ENCODE measurements at regions not wholly inside any gene's neighbourhood (a gene's known extent, or its start where the extent isn't known, plus 50 kb on each side); places are given as distances from the start of the nearest gene placed in this dataset.

- no peak overlapping the region for H3K4me3 ChIP-seq
- no peaks in the 10 kb centered on the region for H3K79me2 ChIP-seq (ENCODE audit: low read depth)
- no peak for DNase-seq
- intact Hi-C loops (cut with micrococcal nuclease; ENCODE audit: unreplicated experiment): no loop called here
- no peaks in the 10 kb centered on the region for H3K9me2 ChIP-seq (ENCODE audit: insufficient read depth)
- no peaks in the 10 kb centered on the region for H4K20me1 ChIP-seq (ENCODE audit: insufficient read depth)
- H3K36me3 ChIP-seq (ENCODE audit: low read depth): no peaks in the 10 kb centered on the region
- no TSS peak for BruUV-seq (replicated peaks)
- H3K27me3 ChIP-seq (ENCODE audit: insufficient read depth, low read depth): no peaks in the 10 kb centered on the region
- no peak overlapping the region for H3K27ac ChIP-seq
- CTCF ChIA-PET: no interaction called here
- no peak overlapping the region for H3K4me2 ChIP-seq
- no peaks in the 10 kb centered on the region for H3K4me1 ChIP-seq (replicated peaks; ENCODE audit: insufficient read depth)
- TF ChIP-seq EZH2 (IDR thresholded peaks at IDR 0.05; ENCODE audit: low read depth) (no peak), CTCF (conservative IDR thresholded peaks at IDR 0.05) (no peak)
- no peak overlapping the region for H2AFZ ChIP-seq
- POLR2A ChIA-PET (ENCODE audit: unreplicated experiment): interaction anchor here (0.5 to 0.7 kb wide), 2 partner anchors 133 to 358 kb away, joined by 4 to 6 read pairs; no protein-coding TSS in a partner anchor
- no peaks in the 10 kb centered on the region for H3K9me3 ChIP-seq (ENCODE audit: insufficient read depth, low read depth)
- H3F3A ChIP-seq (ENCODE audit: insufficient read depth, low read depth): no peaks in the 10 kb centered on the region
Observed at GRCh38 chr1:178572604-178573003, 59.7 kb downstream of the TEX35 start.

- Histone ChIP-seq H2AFZ (no peak overlapping the region), H3F3A (ENCODE audit: insufficient read depth, low read depth) (no peaks in the 10 kb centered on the region), H3K79me2 (ENCODE audit: low read depth) (no peaks in the 10 kb centered on the region), H3K27ac (no peak overlapping the region), H3K27me3 (ENCODE audit: insufficient read depth, low read depth) (no peaks in the 10 kb centered on the region), H3K4me2 (no peak overlapping the region), H3K36me3 (ENCODE audit: low read depth) (no peaks in the 10 kb centered on the region), H3K4me1 (replicated peaks; ENCODE audit: insufficient read depth) (no peaks in the 10 kb centered on the region), H4K20me1 (ENCODE audit: insufficient read depth) (no peaks in the 10 kb centered on the region), H3K4me3 (no peak overlapping the region), H3K9me3 (ENCODE audit: insufficient read depth, low read depth) (no peaks in the 10 kb centered on the region), H3K9me2 (ENCODE audit: insufficient read depth) (no peaks in the 10 kb centered on the region)
- DNase-seq: no peak
- POLR2A ChIA-PET (ENCODE audit: unreplicated experiment): no interaction called here
- intact Hi-C loops (cut with micrococcal nuclease; ENCODE audit: unreplicated experiment): no loop called here
- TF ChIP-seq CTCF (conservative IDR thresholded peaks at IDR 0.05): no peak
- no peak for TF ChIP-seq EZH2 (IDR thresholded peaks at IDR 0.05; ENCODE audit: low read depth)
- BruUV-seq (replicated peaks): no TSS peak
- CTCF ChIA-PET: no interaction called here
Observed at GRCh38 chr1:178573330-178573729, 60.4 kb downstream of the TEX35 start.

GRCh38 chr1:178574345-178574744, 61.4 kb downstream of the TEX35 start:
- Histone ChIP-seq H2AFZ (no peak overlapping the region), H3K27me3 (ENCODE audit: insufficient read depth, low read depth) (no peaks in the 10 kb centered on the region), H3K4me3 (no peak overlapping the region), H3K4me1 (replicated peaks; ENCODE audit: insufficient read depth) (no peaks in the 10 kb centered on the region), H3K79me2 (ENCODE audit: low read depth) (no peaks in the 10 kb centered on the region), H4K20me1 (ENCODE audit: insufficient read depth) (no peaks in the 10 kb centered on the region), H3K9me2 (ENCODE audit: insufficient read depth) (no peaks in the 10 kb centered on the region), H3K36me3 (ENCODE audit: low read depth) (no peaks in the 10 kb centered on the region), H3K9me3 (ENCODE audit: insufficient read depth, low read depth) (no peaks in the 10 kb centered on the region), H3F3A (ENCODE audit: insufficient read depth, low read depth) (no peaks in the 10 kb centered on the region), H3K4me2 (no peak overlapping the region), H3K27ac (no peak overlapping the region)
- intact Hi-C loops (cut with micrococcal nuclease; ENCODE audit: unreplicated experiment): no loop called here
- POLR2A ChIA-PET (ENCODE audit: unreplicated experiment): no interaction called here
- no TSS peak for BruUV-seq (replicated peaks)
- TF ChIP-seq EZH2 (IDR thresholded peaks at IDR 0.05; ENCODE audit: low read depth) (no peak), CTCF (conservative IDR thresholded peaks at IDR 0.05) (no peak)
- no peak for DNase-seq
- CTCF ChIA-PET: no interaction called here

Measured in PC-9 (cell line).